AG09309 (cell line): ENCODE measurements at regions not wholly inside any gene's neighbourhood (a gene's known extent, or its start where the extent isn't known, plus 50 kb on each side); places are given as distances from the start of the nearest gene placed in this dataset.
A peak's percentile ranks its signal among the peaks of the same experiment; 100 is the strongest.

Experiments used
- DNase-seq: peaks from one replicate; pipeline ENCODE4 v3.0.0-alpha.2; 2010; ENCODE audit warnings: low read depth
- H3K4me3 ChIP-seq: 2 replicates; pipeline ENCODE4 v1.5.1; 2011; ENCODE audit warnings: mild to moderate bottlenecking, low read depth, low read length, moderate library complexity; ENCODE audit not compliant: control insufficient read depth
- TF ChIP-seq, protein P1 (sequence below): IDR thresholded peaks from 2 replicates; pipeline ENCODE4 v1.5.1; 2011; ENCODE audit warnings: mild to moderate bottlenecking, low read depth, low read length, inconsistent platforms; ENCODE audit not compliant: insufficient read depth, control insufficient read depth; ENCODE audit errors: missing control alignments

DNA sequence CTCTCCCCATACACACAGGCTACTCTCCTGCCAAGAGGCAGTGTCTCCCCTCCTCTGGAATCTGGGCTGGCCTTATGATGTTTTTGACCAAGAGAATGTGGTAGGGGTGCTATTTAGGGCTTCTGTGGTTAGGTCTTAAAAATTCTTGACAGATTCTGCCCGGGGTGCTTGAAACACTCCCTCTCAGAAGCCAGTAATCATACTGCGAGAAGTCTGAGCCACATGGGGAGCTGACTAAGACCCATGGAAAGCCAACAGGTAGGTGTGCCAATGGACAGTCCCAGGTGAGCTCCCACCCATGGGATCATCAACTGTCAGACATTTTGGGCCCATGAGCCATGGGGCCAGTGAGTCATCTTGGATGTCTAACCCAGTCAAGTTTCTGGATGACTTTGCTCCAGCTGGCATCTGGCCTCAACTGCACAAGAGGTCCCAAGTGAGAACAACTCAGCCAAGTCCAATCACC is 315.7 kb downstream of the FBXW7 start:
- DNase-seq: peak; percentile 80
- TF ChIP-seq, protein P1, sequence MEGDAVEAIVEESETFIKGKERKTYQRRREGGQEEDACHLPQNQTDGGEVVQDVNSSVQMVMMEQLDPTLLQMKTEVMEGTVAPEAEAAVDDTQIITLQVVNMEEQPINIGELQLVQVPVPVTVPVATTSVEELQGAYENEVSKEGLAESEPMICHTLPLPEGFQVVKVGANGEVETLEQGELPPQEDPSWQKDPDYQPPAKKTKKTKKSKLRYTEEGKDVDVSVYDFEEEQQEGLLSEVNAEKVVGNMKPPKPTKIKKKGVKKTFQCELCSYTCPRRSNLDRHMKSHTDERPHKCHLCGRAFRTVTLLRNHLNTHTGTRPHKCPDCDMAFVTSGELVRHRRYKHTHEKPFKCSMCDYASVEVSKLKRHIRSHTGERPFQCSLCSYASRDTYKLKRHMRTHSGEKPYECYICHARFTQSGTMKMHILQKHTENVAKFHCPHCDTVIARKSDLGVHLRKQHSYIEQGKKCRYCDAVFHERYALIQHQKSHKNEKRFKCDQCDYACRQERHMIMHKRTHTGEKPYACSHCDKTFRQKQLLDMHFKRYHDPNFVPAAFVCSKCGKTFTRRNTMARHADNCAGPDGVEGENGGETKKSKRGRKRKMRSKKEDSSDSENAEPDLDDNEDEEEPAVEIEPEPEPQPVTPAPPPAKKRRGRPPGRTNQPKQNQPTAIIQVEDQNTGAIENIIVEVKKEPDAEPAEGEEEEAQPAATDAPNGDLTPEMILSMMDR: no peak
- H3K4me3 ChIP-seq: no peak overlapping the region

DNA sequence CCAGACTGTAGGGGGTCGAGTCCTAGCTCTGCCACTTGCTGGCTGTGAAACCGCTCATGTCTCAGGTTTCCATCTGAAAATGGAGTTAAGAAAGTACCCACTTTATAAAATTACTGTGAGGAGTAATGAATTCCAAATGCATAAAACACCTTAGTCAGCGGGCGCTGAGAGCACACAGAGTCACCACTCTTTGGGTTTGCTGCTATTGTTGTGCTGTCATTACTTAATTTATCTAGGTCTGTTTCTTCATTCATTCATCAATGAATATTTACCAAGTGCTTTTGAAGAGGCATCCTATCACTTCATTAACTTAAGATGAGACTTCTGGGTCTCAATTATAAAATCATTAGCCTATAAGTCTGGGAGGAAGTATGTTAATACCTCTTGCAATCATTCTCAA is 317.3 kb downstream of the FBXW7 start:
- TF ChIP-seq, protein P1: no peak
- DNase-seq: no peak
- H3K4me3 ChIP-seq: no peak overlapping the region

DNA sequence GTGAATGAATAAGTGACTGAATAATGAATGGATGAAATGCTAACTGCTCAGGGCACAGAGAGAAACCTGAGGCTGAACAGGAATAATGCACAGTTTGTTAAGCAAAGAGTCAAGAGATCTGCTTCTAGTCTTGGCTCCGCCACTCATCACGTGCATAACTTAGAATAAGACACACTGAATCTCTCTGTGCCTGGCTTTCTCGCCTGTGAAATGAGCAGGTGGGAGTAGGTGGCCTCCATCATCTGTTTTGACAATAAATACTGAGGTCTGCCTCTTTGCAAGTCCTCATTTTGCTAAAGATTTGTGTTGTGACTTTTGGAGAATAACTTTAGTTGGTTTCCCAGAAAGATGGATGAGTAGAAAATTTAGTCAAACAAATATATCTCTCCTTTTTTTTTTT is 318.0 kb downstream of the FBXW7 start:
- TF ChIP-seq, protein P1: no peak
- H3K4me3 ChIP-seq: no peak overlapping the region
- no peak for DNase-seq

DNA sequence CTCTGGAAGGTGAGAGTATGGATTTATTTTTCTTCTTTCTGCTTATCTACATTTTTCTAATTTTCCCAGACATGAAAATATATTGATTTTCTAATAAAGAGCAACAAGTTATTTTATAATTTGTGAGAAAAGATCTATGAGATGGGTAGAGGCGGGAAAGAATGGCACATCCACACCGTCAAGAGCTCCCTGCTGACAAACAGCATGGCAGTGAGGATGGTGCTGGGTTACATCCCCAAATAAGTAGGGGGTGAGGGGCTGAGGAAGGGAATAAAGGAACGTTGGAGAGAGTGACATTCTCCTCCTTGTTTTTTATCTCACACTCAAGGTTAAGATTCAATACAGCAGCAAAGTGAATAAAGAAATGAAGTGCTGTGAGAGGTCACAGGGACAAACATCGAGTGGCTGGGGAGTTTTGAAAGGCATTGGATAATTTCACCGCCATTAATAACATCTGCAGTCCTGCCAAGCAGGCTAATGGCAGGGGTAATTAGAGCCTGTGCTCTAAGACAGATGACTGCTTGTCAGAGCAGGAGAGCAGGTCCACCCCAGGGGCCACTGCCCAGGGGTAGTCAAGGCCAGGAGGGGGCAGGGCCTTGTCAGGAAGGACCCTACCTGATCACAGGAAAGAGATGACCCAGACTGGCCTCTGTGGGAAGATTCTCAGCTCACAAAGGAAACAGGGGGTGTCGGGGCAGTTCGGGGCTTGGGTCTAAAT is 323.8 kb downstream of the FBXW7 start:
- H3K4me3 ChIP-seq: no peak overlapping the region
- no peak for DNase-seq
- TF ChIP-seq, protein P1: no peak

DNA sequence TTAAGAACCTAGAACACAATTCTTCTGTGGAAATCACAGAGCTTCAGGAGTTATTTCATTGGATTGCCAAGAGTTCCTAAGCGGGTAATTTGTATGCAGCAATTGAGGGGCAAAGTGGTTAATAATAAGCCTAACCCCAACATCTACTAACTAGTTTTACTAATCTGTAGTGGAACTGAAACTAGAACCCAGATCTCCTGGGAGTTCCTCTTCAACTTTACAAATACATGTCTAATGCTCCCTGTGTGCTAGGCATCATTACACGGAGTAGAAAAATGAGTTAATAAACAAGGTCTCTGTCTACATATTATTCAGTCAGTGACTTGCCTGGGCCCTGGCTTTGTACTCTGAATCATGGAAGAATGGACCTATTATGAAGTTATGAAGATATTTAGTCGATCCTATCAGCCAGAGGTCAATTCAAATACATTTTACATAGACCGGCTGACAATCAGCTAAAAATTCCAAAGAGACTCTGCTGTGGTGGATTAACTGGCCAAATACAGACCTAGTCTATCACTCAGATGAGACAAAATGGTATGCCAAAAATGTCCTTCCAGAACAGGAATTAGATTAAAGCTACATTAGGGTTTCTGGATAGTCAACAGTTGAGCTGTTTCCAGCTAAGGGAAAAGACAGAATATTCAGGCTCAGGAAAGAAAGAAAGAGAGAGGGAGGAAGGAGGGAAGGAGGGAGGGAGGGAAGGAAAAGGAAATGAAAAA is 326.0 kb downstream of the FBXW7 start:
- DNase-seq: no peak
- H3K4me3 ChIP-seq: no peak overlapping the region
- TF ChIP-seq, protein P1: no peak

DNA sequence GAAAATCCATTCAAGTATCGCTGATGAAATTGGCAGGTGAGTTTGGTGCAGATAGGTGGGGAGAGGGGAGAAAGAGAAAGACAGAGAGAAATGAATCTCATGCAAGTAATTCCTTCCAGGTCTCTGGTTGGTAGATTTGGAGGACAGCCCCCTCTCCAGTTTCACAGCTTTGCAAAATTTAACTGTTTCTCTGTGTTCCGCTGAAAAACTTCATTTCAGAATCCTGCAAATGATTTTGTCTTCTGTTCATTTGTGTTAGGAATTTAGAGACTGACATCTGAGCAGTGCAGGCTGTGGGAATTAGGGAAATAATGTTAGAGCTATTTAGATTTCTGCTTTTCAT is 328.5 kb downstream of the FBXW7 start:
- H3K4me3 ChIP-seq: no peak overlapping the region
- no peak for DNase-seq
- TF ChIP-seq, protein P1: no peak
